ENCODE measurements at regions not wholly inside any gene's neighbourhood (a gene's known extent, or its start where the extent isn't known, plus 50 kb on each side); places are given as distances from the start of the nearest gene placed in this dataset.
"Not testable (repeated sequence)": the region's sequence is repeated elsewhere in the genome, so short reads cannot be mapped to it uniquely, and the experiment has no call there.

- no peaks in the 10 kb centered on the region for H3K36me3 ChIP-seq
- no peak overlapping the region for H3K27ac ChIP-seq
- no peak overlapping the region for H3K4me3 ChIP-seq
- no peaks in the 10 kb centered on the region for H3K4me1 ChIP-seq
- no peaks in the 10 kb centered on the region for H3K9me3 ChIP-seq
- intact Hi-C loops (cut with DNase I; ENCODE audit: low total_unique reads), result no loop called here
- WGBS, 5 donors, result 65 to 79% (median 73%) methylated on average over 2 of the region's 2 CpGs
- TF ChIP-seq POLR2A (IDR thresholded peaks at IDR 0.05) (no peak), POLR2AphosphoS5 (IDR thresholded peaks at IDR 0.05) (no peak), EP300 (IDR thresholded peaks at IDR 0.05) (no peak)
- TF ChIP-seq, protein P1, sequence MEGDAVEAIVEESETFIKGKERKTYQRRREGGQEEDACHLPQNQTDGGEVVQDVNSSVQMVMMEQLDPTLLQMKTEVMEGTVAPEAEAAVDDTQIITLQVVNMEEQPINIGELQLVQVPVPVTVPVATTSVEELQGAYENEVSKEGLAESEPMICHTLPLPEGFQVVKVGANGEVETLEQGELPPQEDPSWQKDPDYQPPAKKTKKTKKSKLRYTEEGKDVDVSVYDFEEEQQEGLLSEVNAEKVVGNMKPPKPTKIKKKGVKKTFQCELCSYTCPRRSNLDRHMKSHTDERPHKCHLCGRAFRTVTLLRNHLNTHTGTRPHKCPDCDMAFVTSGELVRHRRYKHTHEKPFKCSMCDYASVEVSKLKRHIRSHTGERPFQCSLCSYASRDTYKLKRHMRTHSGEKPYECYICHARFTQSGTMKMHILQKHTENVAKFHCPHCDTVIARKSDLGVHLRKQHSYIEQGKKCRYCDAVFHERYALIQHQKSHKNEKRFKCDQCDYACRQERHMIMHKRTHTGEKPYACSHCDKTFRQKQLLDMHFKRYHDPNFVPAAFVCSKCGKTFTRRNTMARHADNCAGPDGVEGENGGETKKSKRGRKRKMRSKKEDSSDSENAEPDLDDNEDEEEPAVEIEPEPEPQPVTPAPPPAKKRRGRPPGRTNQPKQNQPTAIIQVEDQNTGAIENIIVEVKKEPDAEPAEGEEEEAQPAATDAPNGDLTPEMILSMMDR (IDR thresholded peaks at IDR 0.05), result no peak
- no peaks in the 10 kb centered on the region for H3K27me3 ChIP-seq
- DNase-seq, result no peak
Observed at GRCh38 chr6:121940728-121941127, 458.7 kb upstream of the HSF2 start.

GRCh38 chr6:121944354-121944753 lies 455.1 kb upstream of the HSF2 start:
- intact Hi-C loops (cut with DNase I; ENCODE audit: low total_unique reads), result no loop called here
- H3K4me1 ChIP-seq, result no peaks in the 10 kb centered on the region
- no peak for DNase-seq
- no peaks in the 10 kb centered on the region for H3K9me3 ChIP-seq
- H3K4me3 ChIP-seq, result no peak overlapping the region
- H3K27ac ChIP-seq, result no peak overlapping the region
- H3K27me3 ChIP-seq, result no peaks in the 10 kb centered on the region
- no peaks in the 10 kb centered on the region for H3K36me3 ChIP-seq
- TF ChIP-seq EP300 (IDR thresholded peaks at IDR 0.05) (no peak), POLR2AphosphoS5 (IDR thresholded peaks at IDR 0.05) (no peak), POLR2A (IDR thresholded peaks at IDR 0.05) (no peak)
- TF ChIP-seq, protein P1 (IDR thresholded peaks at IDR 0.05), result no peak
- WGBS, 5 donors, result 31 to 66% (median 41%) methylated on average over 1 of the region's 1 CpG

DNA sequence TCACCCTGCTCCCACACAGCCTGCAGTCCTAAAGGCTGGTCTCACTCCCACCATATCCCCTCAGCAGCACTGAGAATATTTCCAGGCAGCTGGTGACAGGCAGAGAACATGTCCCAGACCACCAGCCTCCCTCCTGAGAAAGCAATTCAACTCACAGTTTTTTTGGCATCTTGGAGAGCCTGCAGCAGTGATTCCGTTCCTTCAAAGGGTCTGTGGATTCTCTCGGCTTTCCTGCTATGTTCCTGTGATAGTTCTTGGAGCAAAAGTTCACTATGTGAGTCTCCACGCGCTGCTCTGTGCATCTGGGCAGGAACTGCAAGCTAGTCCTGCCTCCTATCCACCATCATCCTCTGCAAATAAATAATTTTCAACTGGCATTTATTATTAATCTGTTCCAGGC lies 448.3 kb upstream of the HSF2 start:
- TF ChIP-seq POLR2AphosphoS5 (IDR thresholded peaks at IDR 0.05) (no peak), EP300 (IDR thresholded peaks at IDR 0.05) (no peak), POLR2A (IDR thresholded peaks at IDR 0.05) (no peak)
- TF ChIP-seq, protein P1 (IDR thresholded peaks at IDR 0.05), result no peak
- Histone ChIP-seq H3K4me3 (no peak overlapping the region), H3K27ac (peak overlapping the region in 2 of 5 donors; percentile 13 to 75), H3K4me1 (peaks cover 0 to 8% (median 4%) of the 10 kb centered on the region in 4 donors), H3K9me3 (no peaks in the 10 kb centered on the region), H3K27me3 (no peaks in the 10 kb centered on the region), H3K36me3 (no peaks in the 10 kb centered on the region)
- peak in 1 of 2 donors; percentile 64 for DNase-seq
- WGBS, 5 donors, result 42 to 82% (median 72%) methylated on average over 4 of the region's 4 CpGs
- intact Hi-C loops (cut with DNase I; ENCODE audit: low total_unique reads), result no loop called here

- 34 to 64% (median 39%) methylated on average over 5 of the region's 5 CpGs for WGBS, 5 donors
- peak overlapping the region in 2 of 5 donors; percentile 49 to 75 for H3K27ac ChIP-seq
Observed at GRCh38 chr6:121951918-121952379, 447.5 kb upstream of the HSF2 start.

GRCh38 chr6:121955401-121955800 lies 444.1 kb upstream of the HSF2 start:
- H3K4me3 ChIP-seq; H3K36me3 ChIP-seq; intact Hi-C loops (cut with DNase I; ENCODE audit: low total_unique reads); H3K4me1 ChIP-seq; DNase-seq; H3K27me3 ChIP-seq; H3K27ac ChIP-seq; H3K9me3 ChIP-seq: not testable (repeated sequence)
- WGBS, 5 donors, result 78 to 90% (median 85%) methylated on average over 2 of the region's 2 CpGs

More at GRCh38 chr6:121951918-121952379, 447.5 kb upstream of the HSF2 start:
- Histone ChIP-seq H3K27me3 (no peaks in the 10 kb centered on the region), H3K9me3 (no peaks in the 10 kb centered on the region), H3K4me1 (peaks cover 0 to 8% (median 4%) of the 10 kb centered on the region in 4 donors), H3K36me3 (no peaks in the 10 kb centered on the region), H3K4me3 (no peak overlapping the region)
- peak; percentile 22 to 70 (median 54) for TF ChIP-seq POLR2AphosphoS5 (IDR thresholded peaks at IDR 0.05)
- TF ChIP-seq, protein P1 (IDR thresholded peaks at IDR 0.05), result no peak
- peak in 1 of 2 donors; percentile 71 for DNase-seq
- intact Hi-C loops (cut with DNase I; ENCODE audit: low total_unique reads), result no loop called here

All from stomach (tissue), 8 donors.